GM06990 (cell line): ENCODE measurements at regions not wholly inside any gene's neighbourhood (a gene's known extent, or its start where the extent isn't known, plus 50 kb on each side); places are given as distances from the start of the nearest gene placed in this dataset.
"Not testable (repeated sequence)": the region's sequence is repeated elsewhere in the genome, so short reads cannot be mapped to it uniquely, and the experiment has no call there.

Experiments used
- DNase-seq: peaks from one replicate; pipeline ENCODE4 v3.0.0-alpha.2; 2011; ENCODE audit not compliant: insufficient read length; ENCODE audit errors: extremely low read depth
- H3K27me3 ChIP-seq: replicated peaks from 2 replicates; pipeline ENCODE4 v1.6.0; 2011; ENCODE audit warnings: low read length; ENCODE audit not compliant: control insufficient read depth, insufficient read depth
- H3K36me3 ChIP-seq: 2 replicates; pipeline ENCODE4 v1.5.1; 2011; ENCODE audit warnings: low read length; ENCODE audit not compliant: control insufficient read depth, insufficient read depth
- H3K4me3 ChIP-seq: replicated peaks from 2 replicates; pipeline ENCODE4 v1.5.1; 2011; ENCODE audit warnings: low read depth, mild to moderate bottlenecking, control low read depth, low read length
- TF ChIP-seq, protein P1 (sequence below): IDR thresholded peaks from 2 replicates; pipeline ENCODE4 v1.5.1; 2011; ENCODE audit warnings: low read length, control low read depth, mild to moderate bottlenecking, inconsistent platforms; ENCODE audit not compliant: insufficient read depth, poor library complexity, severe bottlenecking

DNA sequence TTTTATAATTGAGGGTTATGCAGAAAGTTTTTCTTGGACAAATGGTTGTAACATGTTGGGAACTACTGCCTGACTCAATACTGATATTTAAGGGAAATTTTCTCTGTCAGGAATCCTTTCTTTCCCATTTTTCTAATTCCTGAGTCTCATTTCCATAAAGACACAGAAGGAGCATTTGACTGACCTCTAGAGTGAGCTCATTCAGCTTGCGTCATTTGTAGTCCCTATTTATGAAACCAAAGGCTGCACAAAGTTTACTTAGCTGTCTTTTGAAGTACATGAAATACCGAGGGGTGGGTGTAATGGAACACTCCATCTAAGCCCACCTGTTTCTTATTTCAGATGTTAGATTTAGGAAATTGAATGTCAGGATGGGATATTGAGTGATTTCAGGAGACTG is 359.5 kb upstream of the C11orf87 start:
- TF ChIP-seq, protein P1, sequence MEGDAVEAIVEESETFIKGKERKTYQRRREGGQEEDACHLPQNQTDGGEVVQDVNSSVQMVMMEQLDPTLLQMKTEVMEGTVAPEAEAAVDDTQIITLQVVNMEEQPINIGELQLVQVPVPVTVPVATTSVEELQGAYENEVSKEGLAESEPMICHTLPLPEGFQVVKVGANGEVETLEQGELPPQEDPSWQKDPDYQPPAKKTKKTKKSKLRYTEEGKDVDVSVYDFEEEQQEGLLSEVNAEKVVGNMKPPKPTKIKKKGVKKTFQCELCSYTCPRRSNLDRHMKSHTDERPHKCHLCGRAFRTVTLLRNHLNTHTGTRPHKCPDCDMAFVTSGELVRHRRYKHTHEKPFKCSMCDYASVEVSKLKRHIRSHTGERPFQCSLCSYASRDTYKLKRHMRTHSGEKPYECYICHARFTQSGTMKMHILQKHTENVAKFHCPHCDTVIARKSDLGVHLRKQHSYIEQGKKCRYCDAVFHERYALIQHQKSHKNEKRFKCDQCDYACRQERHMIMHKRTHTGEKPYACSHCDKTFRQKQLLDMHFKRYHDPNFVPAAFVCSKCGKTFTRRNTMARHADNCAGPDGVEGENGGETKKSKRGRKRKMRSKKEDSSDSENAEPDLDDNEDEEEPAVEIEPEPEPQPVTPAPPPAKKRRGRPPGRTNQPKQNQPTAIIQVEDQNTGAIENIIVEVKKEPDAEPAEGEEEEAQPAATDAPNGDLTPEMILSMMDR = no peak
- Histone ChIP-seq H3K4me3 (no peak overlapping the region), H3K27me3 (no peaks in the 10 kb centered on the region), H3K36me3 (no peaks in the 10 kb centered on the region)
- DNase-seq = no peak

DNA sequence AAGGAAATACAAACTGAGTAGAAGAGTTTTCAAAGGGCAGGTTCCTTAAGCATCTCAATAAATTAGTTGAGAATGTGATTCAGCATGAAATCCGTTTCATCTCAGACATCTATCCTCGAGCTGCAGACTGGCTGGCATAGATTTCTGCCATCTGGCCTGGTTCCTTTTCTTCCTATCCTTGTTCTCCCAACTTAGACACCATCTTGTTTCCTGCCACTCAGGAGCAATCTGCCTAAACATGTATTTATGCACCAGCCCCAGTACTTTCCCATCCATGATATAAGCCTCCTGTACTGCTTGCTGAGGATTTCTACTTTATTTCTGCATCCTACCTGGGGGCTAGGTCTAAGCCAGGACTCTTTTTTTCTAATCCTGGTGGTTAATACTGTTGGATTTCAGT is 359.1 kb upstream of the C11orf87 start:
- DNase-seq = no peak
- H3K36me3 ChIP-seq = no peaks in the 10 kb centered on the region
- H3K27me3 ChIP-seq = no peaks in the 10 kb centered on the region
- H3K4me3 ChIP-seq = no peak overlapping the region
- TF ChIP-seq, protein P1 = no peak

DNA sequence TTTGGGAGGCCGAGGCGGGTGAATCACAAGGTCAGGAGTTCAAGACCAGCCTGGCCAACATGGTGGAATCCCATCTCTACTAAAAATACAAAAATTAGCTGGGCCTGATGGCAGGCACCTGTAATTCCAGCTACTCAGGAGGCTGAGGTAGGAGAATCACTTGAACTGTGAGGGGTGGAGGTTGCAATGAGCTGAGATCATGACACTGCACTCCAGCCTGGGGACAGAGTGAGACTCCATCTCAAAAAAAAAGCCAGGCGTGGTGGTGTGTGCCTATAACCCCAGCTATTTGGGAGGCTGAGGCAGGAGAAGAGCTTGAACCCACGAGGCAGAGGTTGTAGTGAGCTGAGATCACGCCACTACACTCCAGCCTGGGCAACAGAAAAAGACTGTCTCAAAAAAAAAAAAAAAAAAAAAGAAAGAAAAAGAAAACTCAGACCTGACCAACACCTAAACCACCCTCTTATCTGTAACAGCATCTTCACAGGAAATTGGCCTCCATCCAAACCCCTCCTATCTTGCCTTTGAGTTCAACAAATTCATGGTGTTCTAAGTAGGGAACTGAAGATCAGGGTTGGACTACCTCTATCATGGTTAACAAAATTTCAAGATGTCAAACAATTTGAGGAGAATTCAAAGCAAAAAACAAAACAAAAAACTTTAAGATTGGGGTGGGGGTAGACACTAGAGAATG is 357.2 kb upstream of the C11orf87 start:
- not testable (repeated sequence) for H3K27me3 ChIP-seq, H3K36me3 ChIP-seq, H3K4me3 ChIP-seq, DNase-seq

DNA sequence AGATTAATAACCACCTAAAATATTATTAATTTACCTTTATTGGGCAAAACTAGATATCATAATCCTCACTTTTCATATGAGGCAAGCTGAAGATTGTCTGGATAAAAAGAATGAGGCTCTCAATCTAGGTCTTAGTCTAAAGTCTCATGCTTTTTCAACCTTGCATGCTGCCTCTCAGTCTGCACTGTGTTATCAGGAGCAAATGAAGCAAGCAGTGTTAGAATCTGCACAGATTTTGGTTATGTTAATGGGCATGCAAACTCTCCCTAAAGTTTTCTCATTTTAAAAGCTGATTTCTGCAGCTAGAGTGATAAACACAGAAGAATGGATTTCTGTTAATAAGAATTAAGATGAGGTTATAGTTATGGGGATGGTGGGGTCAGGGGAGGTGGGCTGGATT is 350.7 kb upstream of the C11orf87 start:
- TF ChIP-seq, protein P1 = no peak
- no peak overlapping the region for H3K4me3 ChIP-seq
- no peaks in the 10 kb centered on the region for H3K27me3 ChIP-seq
- no peak for DNase-seq
- no peaks in the 10 kb centered on the region for H3K36me3 ChIP-seq

DNA sequence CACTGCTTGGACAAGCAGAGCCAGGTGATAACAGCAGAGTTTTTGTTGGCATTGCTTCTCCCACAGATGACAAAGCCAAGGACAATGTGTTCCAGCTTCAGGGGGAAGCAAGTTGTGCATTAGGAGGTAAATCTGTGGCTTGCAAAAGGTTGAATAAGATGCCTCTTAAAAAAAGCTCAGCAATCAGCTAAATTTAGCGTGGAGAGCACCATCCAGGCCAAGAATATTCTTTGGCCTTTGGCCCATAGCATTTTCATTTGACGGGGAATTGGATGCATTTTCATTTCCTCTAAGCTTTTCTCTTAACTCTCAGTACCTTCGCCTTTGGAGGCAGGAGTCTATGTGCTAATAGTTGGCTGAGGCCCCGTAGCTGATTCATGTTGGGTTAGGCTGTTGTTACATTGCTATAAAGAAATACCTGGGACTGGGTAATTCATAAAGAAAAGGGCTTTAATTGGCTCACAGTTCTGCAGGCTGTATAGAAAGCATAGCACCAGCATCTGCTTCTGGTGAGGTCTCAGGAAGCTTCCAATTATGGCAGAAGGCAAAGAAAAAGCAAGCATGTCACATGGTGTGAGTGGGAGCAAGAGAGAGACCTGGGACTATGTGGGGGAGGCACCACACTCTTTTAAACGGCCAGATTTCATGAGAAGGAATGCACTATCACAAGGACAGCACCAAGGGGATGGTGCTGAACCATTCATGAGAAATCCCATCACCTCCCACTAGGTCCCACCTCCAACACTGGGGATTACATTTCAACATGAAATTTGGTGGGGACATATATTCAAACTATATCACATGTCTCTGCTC is 350.1 kb upstream of the C11orf87 start:
- no peak for DNase-seq
- Histone ChIP-seq H3K27me3 (no peaks in the 10 kb centered on the region), H3K4me3 (no peak overlapping the region), H3K36me3 (no peaks in the 10 kb centered on the region)
- TF ChIP-seq, protein P1 = no peak

DNA sequence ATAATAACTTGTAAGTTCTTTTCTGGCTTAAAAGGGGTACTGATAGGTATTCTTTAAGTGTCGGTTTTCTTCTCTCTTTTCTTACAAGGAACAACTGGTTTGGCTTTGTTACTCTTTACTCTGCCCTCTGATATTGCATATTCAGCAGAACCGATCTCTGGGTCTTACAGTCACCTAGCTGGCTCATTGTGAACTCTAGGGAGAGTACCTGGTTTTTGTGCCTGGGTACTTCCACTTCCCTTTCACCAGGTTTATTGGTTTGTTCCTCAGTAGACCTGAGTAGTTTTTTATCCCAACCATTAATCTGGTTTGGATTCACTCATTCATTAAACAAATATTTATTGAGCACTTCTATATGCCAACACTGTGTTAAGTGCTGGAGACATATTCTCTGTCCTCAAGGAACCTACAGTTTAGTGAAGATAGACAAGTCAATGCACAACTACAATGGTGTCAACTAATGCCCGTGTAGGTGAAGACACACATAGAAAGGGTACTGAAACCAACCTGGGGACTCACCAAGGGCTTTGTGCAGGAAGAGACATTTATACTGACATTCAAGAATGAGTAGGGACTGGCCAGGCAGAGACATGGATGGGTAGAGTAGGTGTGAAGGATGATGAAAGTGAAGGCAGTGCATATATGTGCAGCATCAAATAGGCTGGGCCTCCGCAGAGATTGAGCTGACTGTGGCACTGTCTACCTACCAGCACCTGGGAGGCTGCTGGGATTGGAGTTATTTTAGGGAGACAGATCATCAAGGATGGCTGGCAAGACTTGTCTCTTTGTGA is 348.8 kb upstream of the C11orf87 start:
- no peak for DNase-seq
- H3K27me3 ChIP-seq = no peaks in the 10 kb centered on the region
- H3K36me3 ChIP-seq = no peaks in the 10 kb centered on the region
- TF ChIP-seq, protein P1 = no peak
- no peak overlapping the region for H3K4me3 ChIP-seq
